ENCODE measurements at regions not wholly inside any gene's neighbourhood (a gene's known extent, or its start where the extent isn't known, plus 50 kb on each side); places are given as distances from the start of the nearest gene placed in this dataset.

DNA sequence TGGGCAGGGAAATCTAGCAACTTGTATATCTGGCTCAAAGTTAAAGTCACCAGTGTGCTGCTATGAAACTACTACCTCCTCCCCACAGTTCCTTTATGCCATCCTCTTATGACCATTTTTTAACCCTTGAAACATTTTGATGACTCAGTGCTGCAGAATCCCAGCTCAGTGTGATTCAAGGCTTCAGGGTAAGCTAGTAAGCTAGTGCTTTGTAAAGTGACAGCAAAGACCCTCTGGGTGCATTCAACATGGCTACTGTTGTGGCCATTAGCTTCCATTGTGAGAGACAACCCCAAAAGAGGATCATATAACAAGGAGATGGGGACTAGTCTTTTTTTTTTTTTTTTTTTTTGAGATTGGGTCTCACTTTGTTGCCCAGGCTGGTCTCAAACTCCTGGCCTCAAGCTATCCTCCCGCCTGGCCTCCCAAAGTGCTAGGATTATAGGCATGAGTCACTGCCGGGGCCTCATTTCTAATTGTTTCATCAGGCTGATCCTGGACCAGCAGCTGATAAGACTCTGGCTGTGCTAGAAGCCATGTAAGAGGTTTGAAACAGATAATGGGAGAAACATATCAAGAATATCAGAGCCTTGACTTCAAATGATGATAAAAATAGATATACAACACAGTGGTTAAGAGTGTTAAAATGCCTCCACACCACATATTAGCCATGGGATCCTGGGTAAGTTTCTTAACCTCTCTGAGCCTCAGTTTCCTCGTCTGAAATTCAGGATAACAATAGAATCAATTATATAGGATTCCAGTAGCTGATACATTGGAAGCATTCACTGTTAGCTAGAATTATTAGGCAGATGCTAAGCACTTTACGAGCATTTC, 65.7 kb upstream of the RTN4 start:
- TF ChIP-seq, protein P1, sequence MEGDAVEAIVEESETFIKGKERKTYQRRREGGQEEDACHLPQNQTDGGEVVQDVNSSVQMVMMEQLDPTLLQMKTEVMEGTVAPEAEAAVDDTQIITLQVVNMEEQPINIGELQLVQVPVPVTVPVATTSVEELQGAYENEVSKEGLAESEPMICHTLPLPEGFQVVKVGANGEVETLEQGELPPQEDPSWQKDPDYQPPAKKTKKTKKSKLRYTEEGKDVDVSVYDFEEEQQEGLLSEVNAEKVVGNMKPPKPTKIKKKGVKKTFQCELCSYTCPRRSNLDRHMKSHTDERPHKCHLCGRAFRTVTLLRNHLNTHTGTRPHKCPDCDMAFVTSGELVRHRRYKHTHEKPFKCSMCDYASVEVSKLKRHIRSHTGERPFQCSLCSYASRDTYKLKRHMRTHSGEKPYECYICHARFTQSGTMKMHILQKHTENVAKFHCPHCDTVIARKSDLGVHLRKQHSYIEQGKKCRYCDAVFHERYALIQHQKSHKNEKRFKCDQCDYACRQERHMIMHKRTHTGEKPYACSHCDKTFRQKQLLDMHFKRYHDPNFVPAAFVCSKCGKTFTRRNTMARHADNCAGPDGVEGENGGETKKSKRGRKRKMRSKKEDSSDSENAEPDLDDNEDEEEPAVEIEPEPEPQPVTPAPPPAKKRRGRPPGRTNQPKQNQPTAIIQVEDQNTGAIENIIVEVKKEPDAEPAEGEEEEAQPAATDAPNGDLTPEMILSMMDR (IDR thresholded peaks at IDR 0.05; ENCODE audit: low read length, missing control alignments): no peak
- DNase-seq (ENCODE audit: low read depth): peak; percentile 46
- H3K4me3 ChIP-seq (replicated peaks; ENCODE audit: low read depth, low read length): no peak overlapping the region

DNA sequence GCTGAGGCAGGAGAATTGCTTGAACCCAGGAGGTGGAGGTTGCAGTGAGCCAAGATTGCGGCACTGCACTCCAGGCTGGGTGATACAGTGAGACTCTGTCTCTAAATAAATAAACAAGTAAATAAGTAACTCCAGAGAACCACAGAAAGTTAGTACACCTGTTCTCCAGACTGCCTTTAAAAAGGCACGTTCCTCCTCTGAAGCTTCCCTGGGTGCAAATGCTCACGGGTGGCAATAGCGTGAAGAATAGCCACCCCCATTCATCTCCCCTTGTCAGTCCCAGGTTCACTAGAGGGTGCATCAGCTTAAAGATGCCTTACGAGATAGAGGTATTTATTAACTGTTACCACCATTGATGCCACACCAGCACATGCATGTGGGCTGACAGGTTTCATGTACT, 64.3 kb upstream of the RTN4 start:
- no peak for DNase-seq (ENCODE audit: low read depth)
- no peak overlapping the region for H3K4me3 ChIP-seq (replicated peaks; ENCODE audit: low read depth, low read length)
- TF ChIP-seq, protein P1 (IDR thresholded peaks at IDR 0.05; ENCODE audit: low read length, missing control alignments): no peak

DNA sequence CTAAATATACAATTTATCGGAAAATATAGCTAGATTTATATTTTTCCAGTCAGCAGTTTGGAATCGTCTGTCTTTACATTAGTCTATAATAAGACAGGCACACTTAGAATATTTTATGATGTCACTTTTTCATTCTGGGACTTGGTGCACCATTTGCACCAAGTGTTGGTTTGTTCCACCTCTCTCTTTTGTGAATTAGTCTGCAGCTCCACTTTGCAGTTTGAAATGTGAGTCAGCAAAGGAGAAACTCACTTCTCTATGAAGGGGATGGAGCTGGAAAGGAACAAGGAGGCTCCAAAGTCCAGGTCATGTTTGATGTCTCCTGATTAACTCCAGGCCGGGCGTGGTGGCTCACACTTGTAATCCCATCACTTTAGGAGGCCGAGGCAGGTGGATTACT, 63.8 kb upstream of the RTN4 start:
- H3K4me3 ChIP-seq (replicated peaks; ENCODE audit: low read depth, low read length): no peak overlapping the region
- TF ChIP-seq, protein P1 (IDR thresholded peaks at IDR 0.05; ENCODE audit: low read length, missing control alignments): no peak
- no peak for DNase-seq (ENCODE audit: low read depth)

DNA sequence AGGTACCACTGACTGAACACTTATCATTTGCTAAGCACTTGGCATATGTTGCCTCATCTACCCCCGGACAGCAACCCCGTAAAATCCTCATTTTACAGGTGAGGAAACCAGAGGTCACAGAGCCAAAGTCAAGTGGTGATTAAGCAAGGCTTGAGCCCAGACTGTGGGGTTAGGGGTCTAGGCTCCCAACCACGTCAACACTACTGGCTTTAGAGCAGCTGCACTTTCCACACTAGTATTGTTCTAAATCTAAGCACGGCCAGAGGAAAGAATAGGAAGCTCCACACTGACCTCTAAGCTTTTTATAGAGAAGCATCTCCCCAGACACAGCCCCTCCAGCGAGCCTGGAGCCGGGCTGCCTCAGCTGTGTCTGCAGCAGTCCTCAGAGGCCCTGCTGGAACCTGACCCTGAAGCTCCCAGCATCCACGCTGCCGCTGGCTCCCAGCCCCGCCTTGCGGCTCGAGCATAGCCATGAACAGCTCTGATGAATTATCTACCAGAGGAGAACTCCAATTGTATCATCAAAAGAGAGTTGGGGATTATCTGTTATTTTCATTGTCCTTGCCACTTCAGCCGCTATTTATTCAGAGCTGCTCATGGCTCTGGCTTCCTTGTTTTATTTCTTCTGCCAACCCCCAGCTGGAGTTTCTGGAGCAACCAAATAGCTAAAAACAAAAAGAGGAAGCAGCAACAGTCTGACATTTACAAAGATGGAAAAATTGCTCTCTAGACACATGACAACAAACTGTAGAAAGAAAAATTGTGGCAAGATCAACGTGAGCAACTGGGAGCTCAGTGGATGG, 62.2 kb upstream of the RTN4 start:
- TF ChIP-seq, protein P1 (IDR thresholded peaks at IDR 0.05; ENCODE audit: low read length, missing control alignments): no peak
- peak; percentile 43 for DNase-seq (ENCODE audit: low read depth)
- H3K4me3 ChIP-seq (replicated peaks; ENCODE audit: low read depth, low read length): no peak overlapping the region

DNA sequence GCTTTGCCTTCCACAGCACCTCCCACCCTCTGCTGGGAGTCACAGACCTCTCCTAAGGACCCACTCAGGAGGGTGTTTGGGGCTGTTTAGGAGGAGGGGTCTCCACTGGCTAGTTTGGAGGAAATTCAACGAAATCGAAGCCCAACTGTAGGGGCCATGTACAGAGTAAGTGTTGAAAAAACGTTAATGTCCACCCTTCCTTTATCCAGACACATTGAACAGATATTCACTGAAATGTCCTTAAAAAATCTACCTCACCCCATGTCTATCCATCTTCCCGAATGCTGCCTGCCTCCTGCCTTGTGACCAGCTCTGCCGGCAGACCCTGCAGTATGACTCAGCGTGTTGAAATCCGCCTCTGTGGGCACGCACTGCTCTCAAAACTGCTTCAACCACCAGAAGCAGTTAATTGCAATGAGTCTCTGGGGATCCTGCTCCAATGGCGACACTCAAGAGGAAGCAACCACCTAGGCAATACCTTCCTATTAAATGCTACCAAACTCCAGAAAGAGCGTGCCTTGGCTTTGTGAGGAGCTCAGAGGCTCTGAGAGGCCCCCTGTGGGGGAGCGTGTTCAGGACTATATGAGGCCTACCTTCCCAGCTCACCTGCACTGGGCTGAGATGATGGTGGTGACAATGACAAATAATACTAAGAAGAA, 61.4 kb upstream of the RTN4 start:
- DNase-seq (ENCODE audit: low read depth): peak; percentile 84
- H3K4me3 ChIP-seq (replicated peaks; ENCODE audit: low read depth, low read length): no peak overlapping the region
- TF ChIP-seq, protein P1 (IDR thresholded peaks at IDR 0.05; ENCODE audit: low read length, missing control alignments): no peak

DNA sequence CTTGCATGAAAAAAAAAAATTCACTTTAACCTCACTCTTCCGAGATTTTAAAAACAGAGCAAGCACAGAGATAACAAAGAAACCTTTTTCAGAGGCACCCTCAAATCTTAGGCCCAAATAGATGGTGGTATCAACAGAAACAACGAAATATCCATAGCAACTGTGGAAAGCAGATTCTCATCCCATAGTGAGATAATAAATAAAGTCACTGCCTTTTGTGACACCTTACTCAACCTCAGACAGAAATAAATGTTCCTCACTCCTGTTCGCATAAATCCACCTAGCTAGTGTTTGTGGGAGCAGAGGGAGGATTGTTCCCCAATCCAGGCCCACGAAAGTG, 60.9 kb upstream of the RTN4 start:
- no peak overlapping the region for H3K4me3 ChIP-seq (replicated peaks; ENCODE audit: low read depth, low read length)
- no peak for DNase-seq (ENCODE audit: low read depth)
- TF ChIP-seq, protein P1 (IDR thresholded peaks at IDR 0.05; ENCODE audit: low read length, missing control alignments): no peak
